Mucosa of gallbladder (tissue), 1 donor: ENCODE measurements at regions not wholly inside any gene's neighbourhood (a gene's known extent, or its start where the extent isn't known, plus 50 kb on each side); places are given as distances from the start of the nearest gene placed in this dataset.

Source experiments
- DNase-seq: peaks from one replicate; pipeline ENCODE4 v3.0.0-alpha.2; 2020; ENCODE audit warnings: low spot score
- donor health status: DM: no; HTN: no; CAD: no.

DNA sequence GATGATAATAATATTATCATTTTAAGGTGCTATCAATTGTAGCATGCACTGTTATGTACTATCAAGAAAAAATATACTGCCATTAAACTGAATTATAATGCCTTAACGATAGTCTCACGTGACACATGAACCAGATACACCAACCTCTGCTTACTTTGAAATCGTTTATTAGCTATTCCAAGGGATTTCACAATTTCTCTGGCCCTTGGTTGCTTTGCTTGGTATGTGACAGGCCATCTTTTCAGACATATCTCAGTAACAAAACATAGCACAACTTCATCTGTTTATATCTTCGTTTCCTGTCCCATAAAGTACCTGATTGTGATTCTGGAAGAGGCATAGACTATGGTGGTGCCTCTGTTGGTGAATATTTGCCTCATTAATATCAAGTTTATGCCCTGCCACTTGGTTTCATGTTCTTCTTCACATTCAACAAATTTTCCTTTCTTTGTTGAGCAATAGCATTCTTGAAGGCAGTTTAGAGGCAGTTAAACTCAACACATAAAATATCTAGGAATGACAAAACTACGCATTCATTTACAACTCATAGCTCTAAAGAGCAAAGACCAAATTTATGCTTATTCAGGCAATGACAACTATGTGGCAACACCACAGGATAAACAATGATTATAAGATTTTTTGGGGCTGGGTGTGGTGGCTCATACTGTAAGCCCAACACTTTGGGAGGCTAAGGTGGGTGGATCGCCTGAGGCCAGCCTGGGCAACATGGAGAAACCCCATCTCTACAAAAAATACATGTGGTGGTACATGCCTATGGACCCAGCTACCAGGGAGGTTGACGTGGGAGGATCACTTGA, 84.3 kb downstream of the MCFD2 start:
- no peak for DNase-seq

DNA sequence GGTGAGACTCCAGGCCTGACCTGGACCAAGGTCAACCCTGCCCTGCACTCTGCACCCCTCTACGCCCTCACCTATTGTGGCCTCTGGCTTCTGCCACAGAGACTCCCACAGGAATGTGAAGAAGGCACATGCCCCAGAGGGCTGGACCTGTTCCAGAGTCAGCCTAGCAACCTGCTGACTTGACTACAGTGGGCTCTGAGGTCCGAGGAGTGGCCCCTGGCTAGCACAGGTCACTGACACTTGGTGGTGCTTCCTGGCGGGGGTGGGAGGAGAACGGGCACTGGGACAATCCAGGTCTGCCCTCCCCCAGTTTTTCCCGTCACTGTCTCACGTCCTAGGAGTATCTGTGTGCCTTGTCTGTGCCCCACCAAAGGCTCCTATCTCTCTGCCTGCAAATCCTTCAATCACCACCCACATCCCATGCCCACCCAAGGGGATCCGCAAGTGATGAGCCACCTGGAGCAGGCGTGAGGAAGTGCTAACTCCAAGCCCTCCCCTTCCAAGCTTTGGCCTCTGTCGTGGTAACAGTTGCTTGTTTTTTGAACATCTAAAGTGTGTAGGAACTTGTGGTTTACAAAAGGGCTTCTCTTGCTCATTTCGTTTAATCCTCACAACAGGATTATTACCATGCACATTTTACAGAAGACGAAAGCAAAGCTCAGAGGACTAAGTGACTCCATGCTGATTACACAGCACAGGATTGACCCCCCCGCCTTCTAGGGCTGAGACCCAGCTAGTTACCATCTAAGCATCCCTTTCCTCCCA, 86.2 kb downstream of the MCFD2 start:
- DNase-seq: no peak

DNA sequence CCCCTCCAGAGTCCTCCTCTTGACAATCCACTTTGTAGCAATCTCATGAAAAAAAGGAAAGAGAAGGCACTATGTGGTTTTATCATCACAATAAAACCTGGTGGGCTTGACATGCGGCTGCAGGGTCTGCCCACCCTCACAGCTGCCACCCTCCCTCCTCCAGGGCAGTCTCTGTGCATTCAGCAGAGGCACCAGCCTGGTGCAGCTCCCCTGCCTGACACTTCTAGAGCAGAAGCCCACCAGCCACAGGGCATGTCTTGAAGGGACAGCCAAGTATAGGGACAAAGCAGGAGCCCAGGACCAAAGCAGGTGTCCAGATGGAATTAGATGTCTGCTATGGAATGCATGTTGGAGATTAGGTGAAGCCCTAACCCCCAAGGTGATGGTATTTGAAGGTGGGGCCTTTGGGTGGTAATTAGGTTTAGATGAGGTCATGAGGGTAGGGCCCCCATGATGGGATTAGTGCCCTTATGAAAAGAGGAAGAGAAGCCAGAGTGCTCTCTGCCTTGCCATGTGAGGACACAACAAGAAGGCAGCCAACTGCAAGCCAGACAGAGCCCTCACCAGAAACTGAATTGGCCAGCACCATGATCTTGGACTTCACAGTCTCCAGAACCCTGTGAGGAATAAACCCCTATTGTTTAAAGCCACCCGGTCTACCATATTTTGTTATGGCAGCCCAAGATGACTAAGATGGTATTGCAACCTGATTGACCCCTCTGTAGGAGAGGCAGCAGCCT, 86.9 kb downstream of the MCFD2 start:
- no peak for DNase-seq

DNA sequence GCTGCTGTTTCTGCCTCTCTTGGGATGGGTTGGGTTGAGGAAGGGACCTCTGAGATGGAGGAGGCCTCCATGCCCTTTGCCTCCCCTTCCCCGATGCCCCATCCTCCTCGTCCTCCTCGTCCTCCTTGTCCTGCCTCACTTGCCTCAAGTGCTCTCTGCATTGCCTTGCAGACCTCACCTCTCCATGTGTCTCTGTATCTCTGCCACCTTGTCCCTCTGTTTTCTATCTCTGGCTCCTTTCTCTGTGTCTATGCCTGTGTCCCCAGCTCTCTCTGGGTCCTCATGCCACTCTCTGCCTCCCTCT, 87.5 kb downstream of the MCFD2 start:
- no peak for DNase-seq

DNA sequence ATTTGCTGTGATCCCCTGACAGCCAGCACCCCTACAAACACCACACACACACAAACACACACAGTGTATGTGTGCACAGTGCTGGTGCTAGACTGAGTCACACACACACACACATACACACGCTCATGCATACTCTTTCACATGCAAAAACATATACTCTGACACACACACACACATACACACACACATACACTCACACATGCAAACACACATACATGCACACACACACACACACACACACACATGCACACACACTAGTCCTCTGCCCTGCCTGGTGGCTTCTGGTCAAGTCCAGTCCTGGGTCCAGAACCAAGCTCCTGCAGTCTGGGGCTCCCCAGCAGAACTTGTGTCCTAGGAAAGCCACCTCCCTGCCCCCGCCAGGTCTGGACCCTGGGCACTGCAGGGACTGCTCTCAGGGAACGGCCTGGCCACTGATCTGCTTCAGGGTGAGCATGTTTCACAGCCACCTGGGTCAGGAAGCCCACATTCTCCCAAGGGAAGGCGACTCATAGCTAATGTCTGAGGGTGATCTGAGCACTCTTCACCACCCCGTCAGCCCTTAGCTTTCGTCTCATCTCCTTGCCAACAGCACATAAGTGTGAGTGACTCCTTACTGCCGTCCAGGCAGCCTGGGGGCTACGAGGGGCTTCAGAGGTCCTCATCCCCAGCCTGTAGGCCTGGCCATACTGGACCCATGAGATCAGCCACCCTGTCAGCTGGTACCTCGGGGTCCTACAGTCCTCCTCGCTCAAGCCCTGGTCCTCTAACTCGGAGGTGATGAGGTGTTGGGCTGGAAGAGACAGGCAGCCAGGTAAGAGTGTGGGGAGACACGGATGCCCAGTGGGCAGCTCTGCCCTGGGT, 88.1 kb downstream of the MCFD2 start:
- no peak for DNase-seq

- no peak for DNase-seq
These were observed 88.9 kb downstream of the MCFD2 start for GRCh38 chr2:46826569-46827245.

GRCh38 chr2:46825939-46826568, 89.6 kb downstream of the MCFD2 start:
- no peak for DNase-seq

DNA sequence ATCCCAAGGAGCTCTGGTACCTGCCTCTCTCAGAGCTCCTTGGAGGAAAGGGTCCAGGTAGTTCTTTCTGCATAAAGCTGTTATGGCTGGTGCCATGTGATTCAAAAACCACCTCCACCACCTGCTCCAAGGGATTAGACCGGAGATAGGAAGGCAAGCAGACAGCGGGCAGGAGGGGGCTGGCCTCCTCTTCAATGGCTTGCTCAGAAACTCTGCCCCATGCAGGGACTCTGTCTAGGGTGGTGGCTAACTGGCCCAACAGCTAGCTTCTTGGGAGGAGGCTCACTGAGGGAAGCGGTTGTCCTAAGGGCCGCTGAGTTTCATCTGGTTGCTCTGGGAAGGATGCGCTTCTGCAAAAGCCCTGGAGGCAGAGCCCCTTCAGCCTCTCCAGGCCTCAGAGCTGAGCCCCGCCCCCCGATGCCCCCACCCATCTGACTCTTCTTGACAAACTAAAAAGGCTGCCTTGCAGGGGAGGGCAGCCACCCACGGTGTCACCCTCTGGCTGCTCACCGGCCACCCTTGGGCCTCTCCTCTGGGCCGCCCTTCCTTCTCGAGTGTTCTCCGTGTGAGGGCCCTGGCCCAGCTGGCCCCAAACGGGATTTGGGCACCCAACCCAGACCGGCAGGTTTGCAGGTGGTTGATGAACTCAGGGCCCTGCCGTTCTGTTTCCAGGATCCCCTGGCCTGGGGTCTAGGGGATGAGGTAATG, 90.2 kb downstream of the MCFD2 start:
- DNase-seq: no peak

- DNase-seq: no peak
These were observed 91.0 kb downstream of the MCFD2 start for GRCh38 chr2:46824611-46825010.

- DNase-seq: no peak
These were observed 94.0 kb downstream of the MCFD2 start for GRCh38 chr2:46821600-46821999.

GRCh38 chr2:46818819-46819218, 96.8 kb downstream of the MCFD2 start:
- DNase-seq: no peak

GRCh38 chr2:46818141-46818621, 97.4 kb downstream of the MCFD2 start:
- DNase-seq: peak; percentile 46

GRCh38 chr2:46816846-46817726, 98.5 kb downstream of the MCFD2 start:
- no peak for DNase-seq

- no peak for DNase-seq
These were observed 99.3 kb downstream of the MCFD2 start for GRCh38 chr2:46816151-46816845.

GRCh38 chr2:46815121-46815802, 100.3 kb downstream of the MCFD2 start:
- no peak for DNase-seq

DNA sequence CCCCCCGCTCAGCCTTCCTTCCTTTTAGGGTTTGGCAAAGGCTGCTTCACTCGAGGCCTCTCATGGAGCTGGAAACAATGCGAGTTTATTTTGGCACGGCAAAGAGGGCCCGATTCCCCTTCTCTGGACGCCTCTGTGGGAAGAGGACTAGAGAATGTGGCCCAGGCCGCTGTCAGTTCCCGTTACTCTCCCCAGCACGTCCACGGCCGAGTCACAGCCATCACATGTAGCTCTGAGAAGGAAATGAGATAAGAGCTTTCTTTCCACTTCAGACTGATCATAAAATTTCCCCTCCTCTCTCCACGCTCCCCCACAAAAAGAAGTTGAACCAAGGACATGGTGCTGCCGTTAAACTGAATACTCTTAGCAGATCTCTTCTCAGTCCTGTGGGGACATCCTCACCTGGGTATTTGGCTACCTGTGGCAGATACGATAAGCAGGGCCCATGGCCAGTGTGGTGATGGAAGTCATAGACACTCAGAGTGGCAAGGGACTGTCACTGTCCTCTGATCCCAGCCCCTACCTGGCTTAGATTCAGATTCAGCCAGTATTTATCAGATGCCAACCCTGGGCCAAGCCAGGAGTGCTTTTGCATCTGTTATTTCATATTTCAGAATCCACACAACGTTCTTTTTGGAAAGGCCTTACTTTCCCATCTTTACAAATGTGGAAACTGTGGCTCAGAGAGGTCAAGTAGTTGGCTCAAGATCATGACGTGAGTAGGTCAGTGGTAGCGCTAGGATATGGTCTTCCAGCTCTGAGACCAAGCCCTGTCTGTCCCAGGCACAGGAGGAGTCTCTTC, 101.2 kb downstream of the MCFD2 start:
- peak; percentile 46 for DNase-seq

- DNase-seq: no peak
These were observed 101.9 kb downstream of the MCFD2 start for GRCh38 chr2:46813680-46814079.
